HG02763 (cell line): ENCODE measurements at regions not wholly inside any gene's neighbourhood (a gene's known extent, or its start where the extent isn't known, plus 50 kb on each side); places are given as distances from the start of the nearest gene placed in this dataset.

Experiments
- ATAC-seq: cut with Tn5 transposase; IDR thresholded peaks from one replicate; pipeline ENCODE4 v1.9.1; 2021; ENCODE audit warnings: mild to moderate bottlenecking, moderate library complexity; ENCODE audit not compliant: unreplicated experiment

- ATAC-seq = no peak
These were observed 59.4 kb upstream of the HAAO start for GRCh38 chr2:42851740-42852250.

- no peak for ATAC-seq
These were observed 58.8 kb upstream of the HAAO start for GRCh38 chr2:42851186-42851585.

- no peak for ATAC-seq
These were observed 57.8 kb upstream of the HAAO start for GRCh38 chr2:42850016-42850805.

GRCh38 chr2:42849311-42849710 lies 56.9 kb upstream of the HAAO start:
- ATAC-seq = no peak

- ATAC-seq = no peak
These were observed 56.4 kb upstream of the HAAO start for GRCh38 chr2:42848726-42849290.

- ATAC-seq = no peak
These were observed 55.9 kb upstream of the HAAO start for GRCh38 chr2:42848265-42848664.

- no peak for ATAC-seq
These were observed 55.3 kb upstream of the HAAO start for GRCh38 chr2:42847596-42848151.

- ATAC-seq = no peak
These were observed 54.7 kb upstream of the HAAO start for GRCh38 chr2:42846932-42847595.

GRCh38 chr2:42846026-42846425 lies 53.6 kb upstream of the HAAO start:
- ATAC-seq = no peak

GRCh38 chr2:42844901-42845821 lies 52.8 kb upstream of the HAAO start:
- ATAC-seq = no peak

GRCh38 chr2:42844366-42844765 lies 52.0 kb upstream of the HAAO start:
- ATAC-seq = no peak

- ATAC-seq = no peak
These were observed 51.2 kb upstream of the HAAO start for GRCh38 chr2:42843611-42844010.

GRCh38 chr2:42843131-42843530 lies 50.7 kb upstream of the HAAO start:
- ATAC-seq = no peak

- no peak for ATAC-seq
These were observed 50.1 kb upstream of the HAAO start for GRCh38 chr2:42842466-42842865.
